H1 (cell line): ENCODE measurements at regions not wholly inside any gene's neighbourhood (a gene's known extent, or its start where the extent isn't known, plus 50 kb on each side); places are given as distances from the start of the nearest gene placed in this dataset.

Experiments
- CTCF ChIA-PET: fragments of 300-600 bp; sonication (Branson Sonifier 250); formaldehyde crosslinking; loops from one replicate; lab custom pipeline; 2021; ENCODE audit not compliant: partially characterized antibody; lab: Charles Lee
- POLR2A ChIA-PET: fragments of 300-600 bp; sonication (Branson Sonifier 250); formaldehyde crosslinking; loops from one replicate; lab custom pipeline; 2021; ENCODE audit warnings: inconsistent platforms; ENCODE audit not compliant: partially characterized antibody; lab: Charles Lee
- DNase-seq, 2 experiments: peaks; one replicate each; pipeline versions ENCODE4 v3.0.0 to v3.0.0-alpha.2; 2010 to 2022; ENCODE audit warnings: low spot score in 2 of 2, low read depth in 1 of 2, mixed read lengths in 1 of 2
- FAIRE-seq: peaks from 2 replicates; lab custom pipeline; 2011; peaks lifted over from hg19 to GRCh38; lab: Jason Lieb, UNC
- H2AFZ ChIP-seq: 2 replicates; pipeline ENCODE4 v1.8.1; 2012; ENCODE audit warnings: low read length, inconsistent platforms
- H2AK5ac ChIP-seq: 2 replicates; pipeline ENCODE4 v1.6.1; 2013; ENCODE audit warnings: low read depth, low read length
- H2BK120ac ChIP-seq: replicated peaks from 2 replicates; pipeline ENCODE3; 2013; ENCODE audit warnings: low read depth, low read length, inconsistent platforms
- H2BK12ac ChIP-seq: 2 replicates; pipeline ENCODE4 v1.6.1; 2013; ENCODE audit warnings: low read depth, low read length
- H2BK15ac ChIP-seq: 2 replicates; pipeline ENCODE4 v1.6.1; 2013; ENCODE audit warnings: low read length
- H2BK20ac ChIP-seq: 2 replicates; pipeline ENCODE4 v1.6.1; 2013; ENCODE audit warnings: low read length
- H2BK5ac ChIP-seq: 2 replicates; pipeline ENCODE4 v1.6.1; 2013; ENCODE audit warnings: low read depth, low read length
- H3K14ac ChIP-seq: 2 replicates; pipeline ENCODE4 v1.6.1; 2013; ENCODE audit warnings: inconsistent platforms; ENCODE audit not compliant: insufficient read length
- H3K18ac ChIP-seq: 2 replicates; pipeline ENCODE4 v1.6.1; 2013; ENCODE audit warnings: low read length; ENCODE audit errors: extremely low read depth
- H3K23ac ChIP-seq: 2 replicates; pipeline ENCODE4 v1.6.1; 2013; ENCODE audit warnings: inconsistent platforms; ENCODE audit not compliant: insufficient read length
- H3K23me2 ChIP-seq: 2 replicates; pipeline ENCODE4 v1.6.1; 2013; ENCODE audit warnings: low read depth, low read length
- H3K27ac ChIP-seq: 2 replicates; pipeline ENCODE4 v1.6.1; 2011; ENCODE audit warnings: low read depth, low read length, inconsistent platforms
- H3K27me3 ChIP-seq, 4 experiments: replicated peaks in 1 of 4; 1 replicate in 1 of 4; 2 replicates in 3 of 4; pipeline versions ENCODE4 v1.6.1 to v1.8.1; 2011 to 2013; ENCODE audit warnings: low read length in 3 of 4, mild to moderate bottlenecking in 3 of 4, inconsistent platforms in 2 of 4, mixed read lengths in 2 of 4, moderate library complexity in 1 of 4; ENCODE audit not compliant: control insufficient read depth in 3 of 4, insufficient read depth in 3 of 4; ENCODE audit errors: extremely low read depth in 1 of 4
- H3K36me3 ChIP-seq, 4 experiments: 2 replicates each; pipeline versions ENCODE4 v1.6.1 to v1.8.1; 2011 to 2013; ENCODE audit warnings: mild to moderate bottlenecking in 4 of 4, low read length in 3 of 4, moderate library complexity in 2 of 4, control low read depth in 1 of 4, inconsistent platforms in 1 of 4; ENCODE audit not compliant: insufficient read depth in 4 of 4, control insufficient read depth in 2 of 4
- H3K4ac ChIP-seq: replicated peaks from 2 replicates; pipeline ENCODE3; 2013; ENCODE audit warnings: low read length, low read depth, mixed read lengths, inconsistent platforms; ENCODE audit not compliant: insufficient read length
- H3K4me1 ChIP-seq, 4 experiments: replicated peaks in 1 of 4; 1 replicate in 1 of 4; 2 replicates in 3 of 4; pipeline versions ENCODE4 v1.6.1 to v1.8.1; 2011 to 2013; ENCODE audit warnings: low read length in 3 of 4, inconsistent platforms in 2 of 4, mixed read lengths in 1 of 4; ENCODE audit not compliant: insufficient read depth in 4 of 4, control insufficient read depth in 3 of 4
- H3K4me2 ChIP-seq, 2 experiments: 2 replicates each; pipeline versions ENCODE4 v1.6.1 to v1.8.1; 2011 to 2013; ENCODE audit warnings: low read depth in 2 of 2, low read length in 2 of 2, control low read depth in 1 of 2, inconsistent platforms in 1 of 2, mild to moderate bottlenecking in 1 of 2; ENCODE audit not compliant: insufficient read depth in 1 of 2
- H3K4me3 ChIP-seq, 4 experiments: fragments of 200-600, 300-600 bp in 1 of 4; sonication (generic), shearing (Covaris generic), sonication (Bioruptor Twin) in 1 of 4; 2 replicates each; pipeline versions ENCODE4 v1.5.1 to v1.8.1; 2011 to 2016; ENCODE audit warnings: low read length in 4 of 4, low read depth in 3 of 4, control low read depth in 2 of 4, inconsistent platforms in 2 of 4, mild to moderate bottlenecking in 2 of 4, mixed read lengths in 1 of 4, moderate library complexity in 1 of 4; ENCODE audit not compliant: insufficient read depth in 2 of 4; ENCODE audit errors: extremely low read depth in 1 of 4
- H3K56ac ChIP-seq: replicated peaks from 2 replicates; pipeline ENCODE3; 2013; ENCODE audit warnings: low read depth, mild to moderate bottlenecking, mixed read lengths, low read length, inconsistent platforms; ENCODE audit not compliant: insufficient read length
- H3K79me1 ChIP-seq: 2 replicates; pipeline ENCODE4 v1.6.1; 2013; ENCODE audit warnings: low read depth, low read length, control low read depth
- H3K79me2 ChIP-seq, 2 experiments: 2 replicates each; pipeline versions ENCODE4 v1.6.1 to v1.8.1; 2012 to 2013; ENCODE audit warnings: low read length in 2 of 2, mild to moderate bottlenecking in 2 of 2, inconsistent platforms in 1 of 2; ENCODE audit not compliant: insufficient read depth in 2 of 2, control insufficient read depth in 1 of 2
- H3K9ac ChIP-seq, 4 experiments: replicated peaks in 1 of 4; 1 replicate in 1 of 4; 2 replicates in 3 of 4; pipeline versions ENCODE4 v1.6.1 to v1.8.1; 2011 to 2013; ENCODE audit warnings: low read depth in 3 of 4, low read length in 3 of 4, control low read depth in 2 of 4, mild to moderate bottlenecking in 2 of 4, moderate library complexity in 2 of 4, inconsistent platforms in 1 of 4; ENCODE audit errors: extremely low read depth in 1 of 4
- H3K9me3 ChIP-seq, 2 experiments: 2 replicates each; pipeline versions ENCODE4 v1.6.1 to v1.8.1; 2012 to 2013; ENCODE audit warnings: mild to moderate bottlenecking in 2 of 2, moderate library complexity in 2 of 2, control low read depth in 1 of 2, inconsistent platforms in 1 of 2, low read depth in 1 of 2, low read length in 1 of 2, mixed read lengths in 1 of 2; ENCODE audit not compliant: insufficient read depth in 2 of 2
- H4K20me1 ChIP-seq, 2 experiments: replicated peaks in 1 of 2; 2 replicates each; pipeline versions ENCODE3 to v1.8.1; 2011 to 2013; ENCODE audit warnings: inconsistent platforms in 2 of 2, low read length in 2 of 2, mild to moderate bottlenecking in 1 of 2; ENCODE audit not compliant: insufficient read depth in 2 of 2, control insufficient read depth in 1 of 2
- H4K5ac ChIP-seq: 2 replicates; pipeline ENCODE4 v1.6.1; 2013; ENCODE audit warnings: low read length, low read depth, mixed read lengths, inconsistent platforms; ENCODE audit not compliant: insufficient read length
- H4K8ac ChIP-seq: 2 replicates; pipeline ENCODE4 v1.8.0; 2013; ENCODE audit warnings: mild to moderate bottlenecking, moderate library complexity, low read length, inconsistent platforms; ENCODE audit not compliant: insufficient read depth; ENCODE audit errors: extremely low read depth
- H4K91ac ChIP-seq: replicated peaks from 2 replicates; pipeline ENCODE3; 2013; ENCODE audit warnings: low read length, mixed read lengths, inconsistent platforms; ENCODE audit not compliant: insufficient read length
- ATF2 ChIP-seq: IDR thresholded peaks from 2 replicates; pipeline ENCODE4 v1.6.1; 2012; ENCODE audit warnings: low read length, inconsistent platforms
- ATF3 ChIP-seq: IDR thresholded peaks from 2 replicates; pipeline ENCODE4 v1.6.1; 2011; ENCODE audit warnings: low read depth, mild to moderate bottlenecking, low read length; ENCODE audit not compliant: insufficient read depth
- CTBP2 ChIP-seq: IDR thresholded peaks from 2 replicates; pipeline ENCODE4 v1.7.0; 2011; ENCODE audit warnings: borderline replicate concordance, mild to moderate bottlenecking, moderate library complexity, mixed read lengths, low read length; ENCODE audit not compliant: insufficient read depth, insufficient read length
- EGR1 ChIP-seq: IDR thresholded peaks from 2 replicates; pipeline ENCODE4 v1.6.1; 2011; ENCODE audit warnings: low read depth, low read length, borderline replicate concordance
- EZH2 ChIP-seq: fragments of 200-600 bp; sonication (generic); IDR thresholded peaks from 2 replicates; pipeline ENCODE4 v1.7.1; 2012; ENCODE audit warnings: low read depth, mild to moderate bottlenecking, moderate library complexity, low read length, inconsistent platforms; ENCODE audit not compliant: severe bottlenecking
- KDM4A ChIP-seq: IDR thresholded peaks from one replicate; pipeline ENCODE4 v1.7.1; 2012; ENCODE audit warnings: low read depth, mild to moderate bottlenecking, moderate library complexity, low read length, inconsistent platforms; ENCODE audit not compliant: severe bottlenecking
- KDM5A ChIP-seq: fragments of 200-600 bp; IDR thresholded peaks from 2 replicates; pipeline ENCODE4 v1.7.1; 2012; ENCODE audit warnings: mild to moderate bottlenecking, low read length, inconsistent platforms, mixed read lengths
- SIN3A ChIP-seq, 2 experiments: IDR thresholded peaks in 1 of 2; conservative IDR thresholded peaks in 1 of 2; 2 replicates each; pipeline ENCODE4 v1.6.1; 2011 to 2012; ENCODE audit warnings: low read length in 2 of 2, improper control_type of control experiment in 1 of 2, low read depth in 1 of 2, mild to moderate bottlenecking in 1 of 2
- SP2 ChIP-seq: IDR thresholded peaks from 2 replicates; pipeline ENCODE4 v1.6.1; 2012; ENCODE audit warnings: mild to moderate bottlenecking, low read length, inconsistent platforms
- ZNF274 ChIP-seq: IDR thresholded peaks from 2 replicates; pipeline ENCODE4 v1.7.0; 2012; ENCODE audit warnings: low read length, borderline replicate concordance; ENCODE audit errors: extremely low read depth
- WGBS, 2 experiments: shearing (Covaris generic) in 1 of 2; methylation state at CpG; one replicate each; pipeline versions ENCODE4 v1.1.6 to v1.1.7; 2013 to 2015; ENCODE audit warnings: low lambda C conversion rate in 2 of 2, mixed read lengths in 2 of 2, inconsistent platforms in 1 of 2, low coverage in 1 of 2, missing lambda C conversion rate in 1 of 2; ENCODE audit not compliant: insufficient replicate concordance in 2 of 2, insufficient coverage in 1 of 2, insufficient read length in 1 of 2; ENCODE audit errors: extremely low coverage in 1 of 2, missing lambda C conversion rate in 1 of 2; 5-methylcytosine and 5-hydroxymethylcytosine counted together

GRCh38 chr16:5837007-5837670, 739.5 kb upstream of the EEF2KMT start:
- Histone ChIP-seq H3K18ac (no peak overlapping the region), H4K20me1 (no peaks in the 10 kb centered on the region), H3K4ac (no peak overlapping the region), H2BK15ac (no peak overlapping the region), H4K5ac (no peak overlapping the region), H2BK12ac (no peak overlapping the region), H2AK5ac (no peak overlapping the region), H3K23me2 (no peaks in the 10 kb centered on the region), H4K91ac (no peak overlapping the region), H2BK20ac (no peak overlapping the region), H3K36me3 (no peaks in the 10 kb centered on the region), H2BK120ac (no peak overlapping the region), H3K14ac (no peak overlapping the region), H3K9me3 (no peaks in the 10 kb centered on the region), H2BK5ac (no peak overlapping the region), H3K4me2 (no peak overlapping the region), H3K56ac (no peak overlapping the region), H3K4me1 (peaks cover 0 to 2% (median 1%) of the 10 kb centered on the region in 4 experiments; a peak in 2 of 7 replicates), H2AFZ (no peak overlapping the region), H3K79me1 (no peaks in the 10 kb centered on the region), H3K23ac (no peak overlapping the region), H3K27ac (no peak overlapping the region), H3K79me2 (no peaks in the 10 kb centered on the region), H3K4me3 (no peak overlapping the region), H3K9ac (no peak overlapping the region), H4K8ac (no peak overlapping the region), H3K27me3 (no peaks in the 10 kb centered on the region)
- no peak for FAIRE-seq
- DNase-seq: no peak
- 96% methylated on average over 7 of the region's 8 CpGs; no CpG with 5 or more reads in 1 of the 2 experiments for WGBS, 2 experiments
- POLR2A ChIA-PET: no interaction called here
- CTCF ChIA-PET: no interaction called here
- TF ChIP-seq ATF2 (no peak), EZH2 (no peak), ZNF274 (no peak), KDM4A (no peak), SP2 (no peak), EGR1 (no peak), SIN3A (conservative IDR thresholded peaks at IDR 0.05 in 1 of 2, IDR thresholded peaks at IDR 0.05 in 1 of 2; ENCODE audit: low read depth in 1 of 2, low read length in 2 of 2) (no peak), CTBP2 (no peak), KDM5A (no peak), ATF3 (no peak)
